HCT116 (cell line): ENCODE measurements at regions not wholly inside any gene's neighbourhood (a gene's known extent, or its start where the extent isn't known, plus 50 kb on each side); places are given as distances from the start of the nearest gene placed in this dataset.

ENCODE experiments used
- ATAC-seq: fragments of 200-7000 bp; cut with Tn5 transposase; 2 replicates; pipeline ENCODE4 v1.9.1; 2020; ENCODE audit warnings: mild to moderate bottlenecking, moderate library complexity
- BruUV-seq: library from RNA; stranded (reverse); fragments of 400-500 nt; replicated peaks from 2 replicates; lab custom pipeline; 2021; lab: Mats Ljungman, UMichigan
- CTCF ChIA-PET: fragments of 300-600 bp; sonication (Branson Sonifier 250); formaldehyde crosslinking; loops from one replicate; lab custom pipeline; 2021; ENCODE audit warnings: antibody characterized with exemption; lab: Charles Lee
- POLR2A ChIA-PET: fragments of 300-600, 350-600 bp; sonication (Branson Sonifier 250); formaldehyde crosslinking; loops from one replicate; lab custom pipeline; 2021; ENCODE audit warnings: antibody characterized with exemption; lab: Charles Lee
- RAD21 ChIA-PET, 2 experiments: fragments of 300-600 bp; sonication (Branson Sonifier 250); formaldehyde crosslinking; loops; one replicate each; lab custom pipeline; 2023; ENCODE audit warnings: low total read pairs in 2 of 2; ENCODE audit not compliant: uncharacterized antibody in 2 of 2, unreplicated experiment in 2 of 2, low non-redundant PET in 1 of 2; lab: Charles Lee
- DNase-seq: peaks from one replicate; pipeline ENCODE4 v3.0.0-alpha.2; 2010; ENCODE audit warnings: low read depth, low spot score
- H2AFZ ChIP-seq: fragments of 200-600 bp; shearing (Covaris generic), sonication (generic); 2 replicates; pipeline ENCODE4 v1.6.1; 2017; ENCODE audit warnings: low read depth, mixed run types, mixed read lengths, antibody characterized with exemption, low read length; ENCODE audit not compliant: poor library complexity, severe bottlenecking
- H3K27ac ChIP-seq: 2 replicates; pipeline ENCODE4 v1.5.1; 2012; ENCODE audit warnings: low read depth, low read length
- H3K27me3 ChIP-seq: fragments of 200-600 bp; sonication (generic); 2 replicates; pipeline ENCODE4 v1.6.1; 2016; ENCODE audit warnings: mixed run types, low read length, mixed read lengths; ENCODE audit not compliant: insufficient read depth
- H3K36me3 ChIP-seq, 2 experiments: fragments of 200-500 bp in 1 of 2; fragments of 200-600 bp in 1 of 2; sonication (Bioruptor generic) in 1 of 2; sonication (generic) in 1 of 2; 2 replicates each; pipeline versions ENCODE4 v1.5.1 to v1.6.1; 2014 to 2016; ENCODE audit warnings: low read length in 2 of 2, inconsistent platforms in 1 of 2, mixed read lengths in 1 of 2, mixed run types in 1 of 2; ENCODE audit not compliant: insufficient read depth in 2 of 2, control insufficient read depth in 1 of 2
- H3K4me1 ChIP-seq, 2 experiments: fragments of 200-600 bp in 1 of 2; sonication (generic) in 1 of 2; 2 replicates each; pipeline versions ENCODE4 v1.5.1 to v1.6.1; 2012 to 2017; ENCODE audit warnings: low read length in 2 of 2, inconsistent platforms in 1 of 2, mild to moderate bottlenecking in 1 of 2, mixed read lengths in 1 of 2, mixed run types in 1 of 2, moderate library complexity in 1 of 2; ENCODE audit not compliant: insufficient read depth in 2 of 2, control insufficient read depth in 1 of 2
- H3K4me2 ChIP-seq: fragments of 200-600 bp; sonication (generic); 2 replicates; pipeline ENCODE4 v1.6.1; 2017; ENCODE audit warnings: mixed run types, low read length, mixed read lengths
- H3K4me3 ChIP-seq, 2 experiments: fragments of 200-600 bp in 1 of 2; sonication (generic) in 1 of 2; replicated peaks in 1 of 2; 2 replicates each; pipeline ENCODE4 v1.5.1; 2011 to 2016; ENCODE audit warnings: low read length in 2 of 2, control low read depth in 1 of 2, low read depth in 1 of 2, mild to moderate bottlenecking in 1 of 2, mixed read lengths in 1 of 2, mixed run types in 1 of 2
- H3K79me2 ChIP-seq: fragments of 200-600 bp; sonication (generic); 2 replicates; pipeline ENCODE4 v1.6.1; 2017; ENCODE audit warnings: mild to moderate bottlenecking, mixed run types, low read length, moderate library complexity, mixed read lengths; ENCODE audit not compliant: insufficient read depth
- H3K9ac ChIP-seq: fragments of 200-600 bp; sonication (generic); 2 replicates; pipeline ENCODE4 v1.6.1; 2016; ENCODE audit warnings: low read length, mixed read lengths
- H3K9me2 ChIP-seq: fragments of 200-600 bp; sonication (generic), shearing (Covaris generic); 2 replicates; pipeline ENCODE4 v1.6.1; 2017; ENCODE audit warnings: mixed run types, mild to moderate bottlenecking, moderate library complexity; ENCODE audit not compliant: insufficient read depth
- H3K9me3 ChIP-seq, 2 experiments: fragments of 200-500 bp in 1 of 2; fragments of 200-600 bp in 1 of 2; sonication (Bioruptor generic) in 1 of 2; sonication (generic) in 1 of 2; 2 replicates each; pipeline ENCODE4 v1.6.1; 2014 to 2017; ENCODE audit warnings: low read length in 2 of 2, mixed read lengths in 2 of 2, inconsistent platforms in 1 of 2, low read depth in 1 of 2, mild to moderate bottlenecking in 1 of 2, mixed run types in 1 of 2, moderate library complexity in 1 of 2; ENCODE audit not compliant: control insufficient read depth in 1 of 2, insufficient read depth in 1 of 2
- H4K20me1 ChIP-seq: fragments of 200-600 bp; sonication (generic), shearing (Covaris generic); 2 replicates; pipeline ENCODE4 v1.6.1; 2017; ENCODE audit warnings: mixed run types, mild to moderate bottlenecking, moderate library complexity; ENCODE audit not compliant: insufficient read depth
- EGR1 ChIP-seq: IDR thresholded peaks from 2 replicates; pipeline ENCODE4 v1.6.1; 2012; ENCODE audit warnings: low read depth
- ELF1 ChIP-seq: IDR thresholded peaks from 2 replicates; pipeline ENCODE4 v1.6.1; 2012; ENCODE audit warnings: low read depth, borderline replicate concordance
- EZH2phosphoT487 ChIP-seq: fragments of 200-600 bp; IDR thresholded peaks from 2 replicates; pipeline ENCODE4 v1.6.1; 2018; ENCODE audit warnings: antibody characterized with exemption, borderline replicate concordance
- JUND ChIP-seq: IDR thresholded peaks from 2 replicates; pipeline ENCODE4 v1.6.1; 2012
- POLR2A ChIP-seq: IDR thresholded peaks from 2 replicates; pipeline ENCODE4 v1.7.0; 2011; ENCODE audit warnings: borderline replicate concordance; ENCODE audit not compliant: insufficient read depth, insufficient read length; ENCODE audit errors: extremely low read depth
- RAD21 ChIP-seq: IDR thresholded peaks from 2 replicates; pipeline ENCODE4 v1.6.1; 2012; ENCODE audit warnings: low read depth, mild to moderate bottlenecking
- SP1 ChIP-seq: IDR thresholded peaks from 2 replicates; pipeline ENCODE4 v1.6.1; 2012; ENCODE audit warnings: low read depth
- SRF ChIP-seq: IDR thresholded peaks from 2 replicates; pipeline ENCODE4 v1.6.1; 2012; ENCODE audit warnings: low read depth
- YY1 ChIP-seq: IDR thresholded peaks from 2 replicates; pipeline ENCODE4 v1.6.1; 2011; ENCODE audit warnings: low read length, low read depth, moderate library complexity, mild to moderate bottlenecking; ENCODE audit not compliant: insufficient replicate concordance; ENCODE audit errors: extremely low read depth
- ZFX ChIP-seq: fragments of 450-650 bp; IDR thresholded peaks from 2 replicates; pipeline ENCODE4 v1.6.1; 2017
- ZNF274 ChIP-seq: fragments of 200-500 bp; sonication (Bioruptor generic); IDR thresholded peaks from 2 replicates; pipeline ENCODE4 v1.6.1; 2014; ENCODE audit warnings: mild to moderate bottlenecking, low read depth, low read length, inconsistent platforms
- intact Hi-C: fragments of 100-400 bp; cut with micrococcal nuclease; formaldehyde crosslinking; loops from 2 replicates; pipeline ENCODE4 v1.10.0; 2022
- TF ChIP-seq, protein P1 (sequence below): IDR thresholded peaks from 2 replicates; pipeline ENCODE4 v1.6.1; 2012
- TF ChIP-seq, protein P2 (sequence below): IDR thresholded peaks from 2 replicates; pipeline ENCODE4 v1.6.1; 2011; ENCODE audit warnings: mild to moderate bottlenecking, low read length, moderate library complexity; ENCODE audit not compliant: insufficient replicate concordance; ENCODE audit errors: extremely low read depth

DNA sequence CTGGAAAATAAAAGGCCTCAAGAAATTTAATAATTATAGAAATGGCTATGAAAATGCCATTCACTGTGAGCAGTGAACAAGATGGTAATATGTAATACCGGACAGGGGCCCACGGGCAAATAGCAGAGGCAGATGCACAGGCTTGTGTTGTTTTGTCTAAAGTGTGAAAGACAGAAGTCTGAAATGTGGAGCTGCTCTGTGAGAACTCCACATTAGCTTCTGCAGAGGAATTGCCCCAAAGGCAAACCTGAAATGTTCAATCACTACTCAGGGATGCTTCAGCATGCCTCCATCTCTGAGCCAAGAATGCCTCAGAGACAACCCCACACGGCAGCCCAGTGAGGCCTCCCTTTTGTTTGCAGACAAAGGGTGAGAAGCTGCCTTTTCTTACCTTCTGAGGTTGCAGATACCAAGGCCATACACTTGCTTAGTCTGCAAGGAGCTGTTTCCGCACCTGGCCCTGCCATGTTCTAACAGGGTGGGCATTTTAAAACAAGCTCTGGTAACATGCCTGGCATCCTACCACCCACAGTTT lies 124.3 kb upstream of the CXCL14 start:
- Histone ChIP-seq H2AFZ (no peak overlapping the region), H3K27ac (no peak overlapping the region), H3K9me3 (no peaks in the 10 kb centered on the region), H3K36me3 (no peaks in the 10 kb centered on the region), H3K27me3 (no peaks in the 10 kb centered on the region), H3K4me3 (no peak overlapping the region), H3K4me2 (no peak overlapping the region), H4K20me1 (no peaks in the 10 kb centered on the region), H3K9me2 (no peaks in the 10 kb centered on the region), H3K79me2 (no peaks in the 10 kb centered on the region), H3K4me1 (peaks cover 0 to 5% of the 10 kb centered on the region in 2 experiments; a peak in 1 of 4 replicates), H3K9ac (no peak overlapping the region)
- no TSS peak for BruUV-seq
- POLR2A ChIA-PET, result no interaction called here
- CTCF ChIA-PET, result no interaction called here
- ATAC-seq (no peak), DNase-seq (no peak)
- TF ChIP-seq, protein P1, sequence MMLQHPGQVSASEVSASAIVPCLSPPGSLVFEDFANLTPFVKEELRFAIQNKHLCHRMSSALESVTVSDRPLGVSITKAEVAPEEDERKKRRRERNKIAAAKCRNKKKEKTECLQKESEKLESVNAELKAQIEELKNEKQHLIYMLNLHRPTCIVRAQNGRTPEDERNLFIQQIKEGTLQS, result no peak
- no peak for TF ChIP-seq EZH2phosphoT487
- no peak for TF ChIP-seq JUND
- TF ChIP-seq RAD21, result no peak
- TF ChIP-seq SP1, result no peak
- TF ChIP-seq SRF, result no peak
- no peak for TF ChIP-seq ELF1
- RAD21 ChIA-PET, result no interaction called here
- intact Hi-C loops, result no loop called here

GRCh38 chr5:135702191-135702590 lies 123.4 kb upstream of the CXCL14 start:
- H3K27ac ChIP-seq, result no peak overlapping the region
- TF ChIP-seq EZH2phosphoT487 (no peak), SP1 (no peak), POLR2A (no peak), EGR1 (no peak), RAD21 (no peak), ZFX (no peak), YY1 (no peak), JUND (no peak), ZNF274 (no peak)
- TF ChIP-seq, protein P1, result no peak
- TF ChIP-seq, protein P2, sequence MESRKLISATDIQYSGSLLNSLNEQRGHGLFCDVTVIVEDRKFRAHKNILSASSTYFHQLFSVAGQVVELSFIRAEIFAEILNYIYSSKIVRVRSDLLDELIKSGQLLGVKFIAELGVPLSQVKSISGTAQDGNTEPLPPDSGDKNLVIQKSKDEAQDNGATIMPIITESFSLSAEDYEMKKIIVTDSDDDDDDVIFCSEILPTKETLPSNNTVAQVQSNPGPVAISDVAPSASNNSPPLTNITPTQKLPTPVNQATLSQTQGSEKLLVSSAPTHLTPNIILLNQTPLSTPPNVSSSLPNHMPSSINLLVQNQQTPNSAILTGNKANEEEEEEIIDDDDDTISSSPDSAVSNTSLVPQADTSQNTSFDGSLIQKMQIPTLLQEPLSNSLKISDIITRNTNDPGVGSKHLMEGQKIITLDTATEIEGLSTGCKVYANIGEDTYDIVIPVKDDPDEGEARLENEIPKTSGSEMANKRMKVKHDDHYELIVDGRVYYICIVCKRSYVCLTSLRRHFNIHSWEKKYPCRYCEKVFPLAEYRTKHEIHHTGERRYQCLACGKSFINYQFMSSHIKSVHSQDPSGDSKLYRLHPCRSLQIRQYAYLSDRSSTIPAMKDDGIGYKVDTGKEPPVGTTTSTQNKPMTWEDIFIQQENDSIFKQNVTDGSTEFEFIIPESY, result no peak
- POLR2A ChIA-PET, result no interaction called here
- no peaks in the 10 kb centered on the region for H3K36me3 ChIP-seq
- H3K4me3 ChIP-seq, result no peak overlapping the region
- H3K9me3 ChIP-seq, result no peaks in the 10 kb centered on the region
- no peaks in the 10 kb centered on the region for H4K20me1 ChIP-seq
- CTCF ChIA-PET, result no interaction called here
- DNase-seq (no peak), ATAC-seq (no peak)
- RAD21 ChIA-PET, result no interaction called here
- no peak overlapping the region for H3K9ac ChIP-seq
- no peak overlapping the region for H3K4me2 ChIP-seq
- no TSS peak for BruUV-seq
- no peak overlapping the region for H2AFZ ChIP-seq
- no peaks in the 10 kb centered on the region for H3K9me2 ChIP-seq
- H3K4me1 ChIP-seq, result peaks cover 0 to 5% of the 10 kb centered on the region in 2 experiments; a peak in 1 of 4 replicates
- H3K27me3 ChIP-seq, result no peaks in the 10 kb centered on the region
- no peaks in the 10 kb centered on the region for H3K79me2 ChIP-seq
- intact Hi-C loops, result no loop called here
